Tibial nerve (tissue), 4 donors: ENCODE measurements at regions not wholly inside any gene's neighbourhood (a gene's known extent, or its start where the extent isn't known, plus 50 kb on each side); places are given as distances from the start of the nearest gene placed in this dataset.

Experiments
- DNase-seq, 2 donors: peaks; one replicate each; pipeline ENCODE4 v3.0.0-alpha.2; 2019; ENCODE audit warnings: low spot score in 2 of 2
- H3K27ac ChIP-seq, 4 donors: fragments of 200-600 bp; sonication (generic) in 3 of 4; one replicate each; pipeline ENCODE4 v1.5.1; 2017 to 2019; ENCODE audit warnings: mild to moderate bottlenecking in 1 of 4
- H3K27me3 ChIP-seq, 2 donors: fragments of 200-600 bp; sonication (generic) in 1 of 2; one replicate each; pipeline versions ENCODE4 v1.5.1 to v1.6.0; 2017 to 2019
- H3K36me3 ChIP-seq, 3 donors: fragments of 200-600 bp; sonication (generic); one replicate each; pipeline ENCODE4 v1.5.1; 2018 to 2019
- H3K4me1 ChIP-seq, 4 donors: fragments of 200-600 bp; sonication (generic) in 3 of 4; one replicate each; pipeline ENCODE4 v1.5.1; 2017 to 2019
- H3K4me3 ChIP-seq, 4 donors: fragments of 200-600 bp; sonication (generic) in 3 of 4; one replicate each; pipeline ENCODE4 v1.5.1; 2017 to 2019; ENCODE audit warnings: mild to moderate bottlenecking in 1 of 4, moderate library complexity in 1 of 4
- H3K9me3 ChIP-seq, 4 donors: fragments of 200-600 bp; sonication (generic) in 3 of 4; one replicate each; pipeline ENCODE4 v1.5.1; 2017 to 2019
- CTCF ChIP-seq, 5 experiments: fragments of 200-600 bp in 3 of 5; fragments of 450-650 bp in 2 of 5; sonication (generic) in 3 of 5; IDR thresholded peaks; one replicate each; pipeline ENCODE4 v1.5.1; 2016 to 2019; ENCODE audit warnings: antibody characterized with exemption in 5 of 5, mild to moderate bottlenecking in 3 of 5, moderate library complexity in 2 of 5
- EP300 ChIP-seq, 2 donors: sonication (generic); formaldehyde crosslinking; IDR thresholded peaks; one replicate each; pipeline ENCODE4 v1.6.1; 2017; ENCODE audit warnings: antibody characterized with exemption in 2 of 2, mild to moderate bottlenecking in 1 of 2
- POLR2A ChIP-seq, 2 donors: fragments of 450-650 bp; IDR thresholded peaks; one replicate each; pipeline ENCODE4 v1.6.1; 2017; ENCODE audit warnings: antibody characterized with exemption in 2 of 2, mild to moderate bottlenecking in 2 of 2, moderate library complexity in 2 of 2
- WGBS, 2 donors: methylation state at CpG; one replicate each; pipeline ENCODE4 v1.1.5; 2018; 5-methylcytosine and 5-hydroxymethylcytosine counted together

DNA sequence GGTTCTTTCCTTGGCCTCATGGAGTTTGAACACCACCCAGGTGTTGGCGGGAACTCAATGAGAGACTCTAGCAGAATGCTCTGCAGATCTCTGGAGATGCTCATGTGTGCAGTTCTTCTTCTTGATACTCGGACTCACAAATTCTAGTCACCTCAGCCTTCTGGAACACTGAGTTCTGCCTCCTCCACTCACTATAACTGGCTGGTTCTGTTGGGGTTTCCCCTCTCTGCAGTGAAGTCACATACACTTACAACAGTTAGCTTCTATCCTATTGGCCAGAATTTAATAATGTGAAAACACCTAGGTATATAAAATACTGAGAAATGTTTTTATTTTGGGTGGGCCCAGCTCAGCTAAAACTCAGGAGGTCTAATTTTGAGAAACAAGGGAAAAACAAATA lies 109.6 kb upstream of the HIVEP1 start:
- DNase-seq = no peak
- no peaks in the 10 kb centered on the region for H3K9me3 ChIP-seq
- H3K27ac ChIP-seq = no peak overlapping the region
- H3K27me3 ChIP-seq = no peaks in the 10 kb centered on the region
- no peaks in the 10 kb centered on the region for H3K36me3 ChIP-seq
- no peak overlapping the region for H3K4me3 ChIP-seq
- no peaks in the 10 kb centered on the region for H3K4me1 ChIP-seq
- 93 to 96% methylated on average over 2 of the region's 2 CpGs for WGBS, 2 donors
- TF ChIP-seq EP300 (IDR thresholded peaks at IDR 0.05) (no peak), CTCF (IDR thresholded peaks at IDR 0.05) (no peak), POLR2A (IDR thresholded peaks at IDR 0.05) (no peak)

DNA sequence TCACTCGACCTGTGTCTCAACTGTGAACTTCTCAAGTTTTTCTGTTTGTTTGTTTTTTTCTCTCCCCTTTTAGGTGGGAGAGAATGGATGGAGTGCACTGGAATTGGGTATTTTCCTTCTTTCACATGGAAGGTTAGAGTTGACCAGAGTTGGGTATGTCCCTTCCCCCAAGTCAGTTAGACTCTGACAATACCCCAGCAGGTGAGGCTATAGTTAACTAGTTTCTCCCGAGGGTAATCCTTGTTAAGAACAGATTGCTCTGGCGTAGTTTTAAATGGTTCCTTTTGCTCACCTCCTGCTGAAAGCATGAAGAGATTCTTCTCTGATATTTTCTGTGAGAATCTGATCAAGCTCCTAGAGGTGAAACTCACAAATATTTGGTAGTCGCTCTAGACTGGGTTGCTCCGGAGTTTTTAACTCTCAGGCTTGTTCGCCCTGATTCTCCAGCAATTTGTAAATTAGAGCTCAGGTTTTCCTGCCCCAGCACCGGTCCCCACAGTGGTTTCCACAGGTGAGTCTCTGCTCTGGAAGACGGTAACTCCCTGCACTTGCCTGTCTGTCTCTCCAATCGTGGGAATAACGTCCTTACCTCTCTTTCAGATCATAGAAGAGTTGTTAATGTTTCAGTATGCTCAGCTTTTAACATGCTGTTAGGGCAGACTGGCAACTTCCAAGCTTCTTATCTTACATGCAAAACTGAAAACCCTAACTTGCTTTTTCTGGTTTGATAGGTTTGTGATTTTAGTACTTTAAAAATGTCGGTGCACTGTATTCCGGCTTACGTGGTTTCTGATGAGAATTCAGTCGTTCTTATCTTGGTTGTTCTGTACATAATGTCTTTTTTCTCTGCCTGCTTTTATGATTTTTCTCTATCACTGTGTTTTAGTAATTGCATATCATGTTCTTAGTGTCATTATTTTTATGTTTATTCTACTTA lies 111.2 kb upstream of the HIVEP1 start:
- Histone ChIP-seq H3K4me3 (no peak overlapping the region), H3K27ac (no peak overlapping the region), H3K9me3 (no peaks in the 10 kb centered on the region), H3K27me3 (no peaks in the 10 kb centered on the region), H3K4me1 (no peaks in the 10 kb centered on the region), H3K36me3 (no peaks in the 10 kb centered on the region)
- DNase-seq = no peak
- WGBS, 2 donors = 60 to 77% methylated on average over 14 of the region's 14 CpGs
- no peak for TF ChIP-seq POLR2A (IDR thresholded peaks at IDR 0.05)
- TF ChIP-seq CTCF (IDR thresholded peaks at IDR 0.05) = no peak
- no peak for TF ChIP-seq EP300 (IDR thresholded peaks at IDR 0.05)

DNA sequence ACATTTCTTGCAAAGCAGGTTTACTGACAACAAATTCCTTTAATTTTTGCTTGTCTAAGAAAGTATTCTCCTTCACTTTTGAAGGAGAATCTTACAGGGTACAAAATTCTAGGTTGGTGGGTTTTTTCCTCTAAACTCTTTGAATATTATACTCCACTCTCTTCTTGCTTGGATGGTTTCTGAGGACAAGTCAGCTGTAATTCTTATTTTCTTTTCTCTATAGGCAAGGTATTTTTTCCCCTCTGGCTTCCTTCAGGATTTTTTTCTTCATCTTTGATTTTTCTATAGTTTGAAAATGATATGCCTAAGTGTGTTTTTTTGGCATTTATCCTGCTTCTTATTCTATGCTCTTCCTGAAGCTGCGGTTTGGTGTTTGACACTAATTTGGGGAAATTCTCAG lies 112.5 kb upstream of the HIVEP1 start:
- Histone ChIP-seq H3K27me3 (no peaks in the 10 kb centered on the region), H3K4me3 (no peak overlapping the region), H3K27ac (no peak overlapping the region), H3K36me3 (no peaks in the 10 kb centered on the region), H3K9me3 (no peaks in the 10 kb centered on the region), H3K4me1 (no peaks in the 10 kb centered on the region)
- TF ChIP-seq EP300 (IDR thresholded peaks at IDR 0.05) (no peak), POLR2A (IDR thresholded peaks at IDR 0.05) (no peak), CTCF (IDR thresholded peaks at IDR 0.05) (no peak)
- DNase-seq = no peak
- WGBS, 2 donors = 49 to 63% methylated on average over 1 of the region's 1 CpG

DNA sequence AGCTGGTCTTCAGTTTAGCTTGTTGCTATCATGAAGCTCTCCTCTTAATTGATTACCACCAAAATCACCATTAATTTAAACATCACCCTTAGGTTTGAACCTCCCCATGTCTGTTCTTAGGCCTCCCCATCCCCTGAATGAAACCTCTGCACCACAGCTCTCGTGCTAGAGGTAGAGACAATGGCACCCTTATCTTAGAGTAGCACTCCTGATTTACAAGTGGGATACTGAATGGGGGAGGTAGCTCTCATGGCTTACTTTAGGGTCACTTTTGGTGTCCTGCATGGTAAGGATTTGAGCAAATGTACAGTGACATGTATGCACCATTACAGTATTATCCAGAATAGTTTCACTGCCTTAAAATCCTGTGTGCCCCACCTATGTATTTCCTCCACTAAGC lies 115.6 kb upstream of the ADTRP start:
- H3K4me1 ChIP-seq = no peaks in the 10 kb centered on the region
- TF ChIP-seq CTCF (IDR thresholded peaks at IDR 0.05) (no peak), EP300 (IDR thresholded peaks at IDR 0.05) (no peak), POLR2A (IDR thresholded peaks at IDR 0.05) (no peak)
- no peaks in the 10 kb centered on the region for H3K9me3 ChIP-seq
- no peaks in the 10 kb centered on the region for H3K36me3 ChIP-seq
- H3K27me3 ChIP-seq = no peaks in the 10 kb centered on the region
- WGBS, 2 donors = 65 to 73% methylated on average over 1 of the region's 1 CpG
- H3K27ac ChIP-seq = no peak overlapping the region
- DNase-seq = no peak
- no peak overlapping the region for H3K4me3 ChIP-seq

GRCh38 chr6:11891547-11891946 lies 112.9 kb upstream of the ADTRP start:
- DNase-seq = no peak
- no peaks in the 10 kb centered on the region for H3K36me3 ChIP-seq
- H3K27me3 ChIP-seq = no peaks in the 10 kb centered on the region
- TF ChIP-seq CTCF (IDR thresholded peaks at IDR 0.05) (no peak), POLR2A (IDR thresholded peaks at IDR 0.05) (no peak), EP300 (IDR thresholded peaks at IDR 0.05) (no peak)
- H3K4me1 ChIP-seq = no peaks in the 10 kb centered on the region
- H3K4me3 ChIP-seq = no peak overlapping the region
- no peak overlapping the region for H3K27ac ChIP-seq
- H3K9me3 ChIP-seq = no peaks in the 10 kb centered on the region
